ENCODE measurements at regions not wholly inside any gene's neighbourhood (a gene's known extent, or its start where the extent isn't known, plus 50 kb on each side); places are given as distances from the start of the nearest gene placed in this dataset.

DNA sequence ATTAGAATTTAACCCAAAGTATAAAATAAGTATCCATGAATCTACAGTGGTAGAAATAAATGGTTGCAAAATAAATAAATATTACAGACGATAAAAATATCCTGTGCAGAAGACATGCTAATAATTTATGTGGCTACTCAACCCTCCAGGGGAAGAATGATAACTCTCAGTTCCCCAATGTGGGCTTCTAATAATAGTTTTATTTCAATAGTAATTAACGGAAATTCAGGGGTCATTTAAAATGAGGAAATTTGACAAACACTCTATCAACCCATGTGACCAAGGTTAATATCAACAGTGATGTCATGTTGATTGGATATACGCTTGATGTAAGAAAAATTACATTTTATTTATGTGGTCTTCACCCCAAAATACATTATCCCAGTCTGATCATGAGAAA, 1082.6 kb upstream of the LRRTM3 start:
- no peak overlapping the region for H3K4me3 ChIP-seq
- DNase-seq, result no peak
- TF ChIP-seq, protein P1, sequence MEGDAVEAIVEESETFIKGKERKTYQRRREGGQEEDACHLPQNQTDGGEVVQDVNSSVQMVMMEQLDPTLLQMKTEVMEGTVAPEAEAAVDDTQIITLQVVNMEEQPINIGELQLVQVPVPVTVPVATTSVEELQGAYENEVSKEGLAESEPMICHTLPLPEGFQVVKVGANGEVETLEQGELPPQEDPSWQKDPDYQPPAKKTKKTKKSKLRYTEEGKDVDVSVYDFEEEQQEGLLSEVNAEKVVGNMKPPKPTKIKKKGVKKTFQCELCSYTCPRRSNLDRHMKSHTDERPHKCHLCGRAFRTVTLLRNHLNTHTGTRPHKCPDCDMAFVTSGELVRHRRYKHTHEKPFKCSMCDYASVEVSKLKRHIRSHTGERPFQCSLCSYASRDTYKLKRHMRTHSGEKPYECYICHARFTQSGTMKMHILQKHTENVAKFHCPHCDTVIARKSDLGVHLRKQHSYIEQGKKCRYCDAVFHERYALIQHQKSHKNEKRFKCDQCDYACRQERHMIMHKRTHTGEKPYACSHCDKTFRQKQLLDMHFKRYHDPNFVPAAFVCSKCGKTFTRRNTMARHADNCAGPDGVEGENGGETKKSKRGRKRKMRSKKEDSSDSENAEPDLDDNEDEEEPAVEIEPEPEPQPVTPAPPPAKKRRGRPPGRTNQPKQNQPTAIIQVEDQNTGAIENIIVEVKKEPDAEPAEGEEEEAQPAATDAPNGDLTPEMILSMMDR (IDR thresholded peaks at IDR 0.05), result no peak
- TF ChIP-seq POLR2A (IDR thresholded peaks at IDR 0.05) (no peak), EP300 (IDR thresholded peaks at IDR 0.05) (no peak), POLR2AphosphoS5 (IDR thresholded peaks at IDR 0.05) (no peak)
- H3K27me3 ChIP-seq, result no peaks in the 10 kb centered on the region
- peaks cover 0 to 19% (median 10%) of the 10 kb centered on the region in 4 donors for H3K4me1 ChIP-seq
- 50 to 87% methylated on average over 3 of the region's 3 CpGs for WGBS, 2 donors
- no peaks in the 10 kb centered on the region for H3K9me3 ChIP-seq
- no peaks in the 10 kb centered on the region for H3K36me3 ChIP-seq
- intact Hi-C loops (cut with DNase I), result no loop called here
- no peak overlapping the region for H3K27ac ChIP-seq

DNA sequence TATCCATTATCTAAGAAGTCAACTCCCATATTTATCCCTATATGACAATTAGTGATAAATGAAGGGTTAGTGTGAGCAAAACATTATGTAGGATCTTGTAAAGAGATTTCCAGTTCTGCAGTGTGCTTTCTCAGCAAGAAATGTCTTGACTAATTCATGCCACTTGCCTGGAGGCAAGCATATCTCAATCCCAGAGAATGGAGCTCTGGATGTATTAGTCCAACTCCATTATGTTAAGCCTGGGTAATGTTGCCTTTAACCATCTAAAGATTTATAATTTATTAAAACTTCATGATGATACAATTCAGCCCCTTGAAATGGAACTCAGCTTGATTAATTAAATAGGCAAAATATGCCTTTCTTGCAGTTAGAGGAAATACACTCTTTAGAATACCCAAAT, 1079.9 kb upstream of the LRRTM3 start:
- no peaks in the 10 kb centered on the region for H3K9me3 ChIP-seq
- H3K36me3 ChIP-seq, result no peaks in the 10 kb centered on the region
- intact Hi-C loops (cut with DNase I), result no loop called here
- peaks cover 0 to 19% (median 10%) of the 10 kb centered on the region in 4 donors for H3K4me1 ChIP-seq
- TF ChIP-seq, protein P1 (IDR thresholded peaks at IDR 0.05), result no peak
- TF ChIP-seq POLR2A (IDR thresholded peaks at IDR 0.05) (no peak), EP300 (IDR thresholded peaks at IDR 0.05) (no peak), POLR2AphosphoS5 (IDR thresholded peaks at IDR 0.05) (no peak)
- DNase-seq, result no peak
- no peaks in the 10 kb centered on the region for H3K27me3 ChIP-seq
- no peak overlapping the region for H3K27ac ChIP-seq
- no peak overlapping the region for H3K4me3 ChIP-seq

GRCh38 chr10:65846541-65846940, 1079.3 kb upstream of the LRRTM3 start:
- H3K9me3 ChIP-seq, result no peaks in the 10 kb centered on the region
- no peak overlapping the region for H3K27ac ChIP-seq
- peaks cover 0 to 19% (median 10%) of the 10 kb centered on the region in 4 donors for H3K4me1 ChIP-seq
- no peak overlapping the region for H3K4me3 ChIP-seq
- no peaks in the 10 kb centered on the region for H3K27me3 ChIP-seq
- H3K36me3 ChIP-seq, result no peaks in the 10 kb centered on the region
- TF ChIP-seq, protein P1 (IDR thresholded peaks at IDR 0.05), result no peak
- no peak for TF ChIP-seq POLR2A (IDR thresholded peaks at IDR 0.05)
- no peak for TF ChIP-seq POLR2AphosphoS5 (IDR thresholded peaks at IDR 0.05)
- TF ChIP-seq EP300 (IDR thresholded peaks at IDR 0.05), result no peak
- no peak for DNase-seq
- 59 to 73% methylated on average over 1 of the region's 1 CpG for WGBS, 2 donors
- intact Hi-C loops (cut with DNase I), result no loop called here

- Histone ChIP-seq H3K9me3 (no peaks in the 10 kb centered on the region), H3K36me3 (no peaks in the 10 kb centered on the region), H3K4me3 (no peak overlapping the region), H3K27me3 (no peaks in the 10 kb centered on the region), H3K4me1 (peaks cover 0 to 19% (median 10%) of the 10 kb centered on the region in 4 donors), H3K27ac (no peak overlapping the region)
- WGBS, 2 donors, result 43 to 70% methylated on average over 4 of the region's 4 CpGs
- no peak for DNase-seq
- intact Hi-C loops (cut with DNase I), result no loop called here
- TF ChIP-seq, protein P1 (IDR thresholded peaks at IDR 0.05), result no peak
- no peak for TF ChIP-seq EP300 (IDR thresholded peaks at IDR 0.05)
- no peak for TF ChIP-seq POLR2AphosphoS5 (IDR thresholded peaks at IDR 0.05)
Measured at GRCh38 chr10:65846949-65847348, 1078.9 kb upstream of the LRRTM3 start.
